AG09309 (cell line): ENCODE measurements at regions not wholly inside any gene's neighbourhood (a gene's known extent, or its start where the extent isn't known, plus 50 kb on each side); places are given as distances from the start of the nearest gene placed in this dataset.

Experiments
- DNase-seq: peaks from one replicate; pipeline ENCODE4 v3.0.0-alpha.2; 2010; ENCODE audit warnings: low read depth
- H3K4me3 ChIP-seq: 2 replicates; pipeline ENCODE4 v1.5.1; 2011; ENCODE audit warnings: mild to moderate bottlenecking, low read depth, low read length, moderate library complexity; ENCODE audit not compliant: control insufficient read depth
- TF ChIP-seq, protein P1 (sequence below): IDR thresholded peaks from 2 replicates; pipeline ENCODE4 v1.5.1; 2011; ENCODE audit warnings: mild to moderate bottlenecking, low read depth, low read length, inconsistent platforms; ENCODE audit not compliant: insufficient read depth, control insufficient read depth; ENCODE audit errors: missing control alignments

DNA sequence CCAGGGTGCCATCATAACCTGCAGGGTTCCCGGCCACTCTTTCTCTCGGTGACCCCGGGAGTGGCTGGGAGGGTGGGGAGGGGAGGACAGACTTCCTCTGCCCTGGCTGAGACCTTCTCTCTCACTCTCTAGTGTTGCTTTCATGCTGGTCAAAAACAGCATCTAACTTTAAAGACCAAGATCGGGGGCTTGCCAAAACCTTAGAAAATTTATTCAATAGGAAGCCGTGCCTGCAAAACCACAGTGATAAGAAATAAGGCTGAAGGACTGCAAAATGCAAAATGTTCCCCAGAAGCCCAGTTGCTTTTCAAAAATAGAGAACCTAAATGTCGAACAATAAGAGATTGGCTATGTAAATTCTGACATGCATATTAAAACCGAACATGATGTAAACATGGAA lies 344.0 kb downstream of the FOXL1 start:
- TF ChIP-seq, protein P1, sequence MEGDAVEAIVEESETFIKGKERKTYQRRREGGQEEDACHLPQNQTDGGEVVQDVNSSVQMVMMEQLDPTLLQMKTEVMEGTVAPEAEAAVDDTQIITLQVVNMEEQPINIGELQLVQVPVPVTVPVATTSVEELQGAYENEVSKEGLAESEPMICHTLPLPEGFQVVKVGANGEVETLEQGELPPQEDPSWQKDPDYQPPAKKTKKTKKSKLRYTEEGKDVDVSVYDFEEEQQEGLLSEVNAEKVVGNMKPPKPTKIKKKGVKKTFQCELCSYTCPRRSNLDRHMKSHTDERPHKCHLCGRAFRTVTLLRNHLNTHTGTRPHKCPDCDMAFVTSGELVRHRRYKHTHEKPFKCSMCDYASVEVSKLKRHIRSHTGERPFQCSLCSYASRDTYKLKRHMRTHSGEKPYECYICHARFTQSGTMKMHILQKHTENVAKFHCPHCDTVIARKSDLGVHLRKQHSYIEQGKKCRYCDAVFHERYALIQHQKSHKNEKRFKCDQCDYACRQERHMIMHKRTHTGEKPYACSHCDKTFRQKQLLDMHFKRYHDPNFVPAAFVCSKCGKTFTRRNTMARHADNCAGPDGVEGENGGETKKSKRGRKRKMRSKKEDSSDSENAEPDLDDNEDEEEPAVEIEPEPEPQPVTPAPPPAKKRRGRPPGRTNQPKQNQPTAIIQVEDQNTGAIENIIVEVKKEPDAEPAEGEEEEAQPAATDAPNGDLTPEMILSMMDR: no peak
- DNase-seq: no peak

DNA sequence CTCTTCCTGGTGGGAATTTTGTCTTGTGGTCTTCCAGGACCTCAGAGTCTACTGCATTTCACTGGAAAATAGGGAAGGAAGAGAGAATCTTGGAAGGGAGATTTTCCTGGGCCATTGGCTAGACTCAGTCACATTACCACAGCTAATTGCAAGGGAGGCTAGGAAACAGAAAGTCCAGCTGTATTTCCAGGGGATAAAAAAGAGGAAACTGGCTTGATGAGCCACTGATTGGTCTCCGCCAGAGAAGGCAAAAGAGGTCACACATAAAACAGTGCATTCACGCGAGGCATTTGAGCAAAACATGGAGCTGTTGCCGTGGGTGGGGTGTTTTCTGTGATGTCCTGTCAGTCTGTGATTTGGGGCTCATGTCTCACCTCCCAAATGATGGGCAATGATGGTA lies 345.3 kb downstream of the FOXL1 start:
- TF ChIP-seq, protein P1: no peak
- no peak overlapping the region for H3K4me3 ChIP-seq
- DNase-seq: no peak

More for the DNA sequence above, 344.0 kb downstream of the FOXL1 start:
- H3K4me3 ChIP-seq: no peak overlapping the region

DNA sequence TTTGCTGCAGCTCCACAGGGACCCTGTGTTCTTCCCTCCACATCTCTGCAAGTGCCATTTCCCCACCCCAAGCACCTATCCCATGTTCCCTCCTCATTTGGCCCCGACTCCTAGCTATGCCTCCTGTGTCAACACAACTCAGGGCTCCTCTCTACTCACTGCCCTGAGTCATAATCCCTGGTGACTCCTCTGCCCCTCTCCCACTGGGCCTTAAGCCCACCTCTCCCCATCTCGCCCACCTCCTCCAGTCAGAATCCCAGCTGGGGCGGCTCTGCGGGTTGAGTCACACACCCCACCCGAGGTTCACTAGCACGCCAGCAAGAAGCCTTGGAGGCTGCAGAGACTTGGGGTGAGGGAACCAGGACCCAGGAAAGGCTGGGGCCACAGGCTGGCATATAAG lies 346.2 kb downstream of the FOXL1 start:
- H3K4me3 ChIP-seq: no peak overlapping the region
- DNase-seq: peak; percentile 61
- TF ChIP-seq, protein P1: no peak

DNA sequence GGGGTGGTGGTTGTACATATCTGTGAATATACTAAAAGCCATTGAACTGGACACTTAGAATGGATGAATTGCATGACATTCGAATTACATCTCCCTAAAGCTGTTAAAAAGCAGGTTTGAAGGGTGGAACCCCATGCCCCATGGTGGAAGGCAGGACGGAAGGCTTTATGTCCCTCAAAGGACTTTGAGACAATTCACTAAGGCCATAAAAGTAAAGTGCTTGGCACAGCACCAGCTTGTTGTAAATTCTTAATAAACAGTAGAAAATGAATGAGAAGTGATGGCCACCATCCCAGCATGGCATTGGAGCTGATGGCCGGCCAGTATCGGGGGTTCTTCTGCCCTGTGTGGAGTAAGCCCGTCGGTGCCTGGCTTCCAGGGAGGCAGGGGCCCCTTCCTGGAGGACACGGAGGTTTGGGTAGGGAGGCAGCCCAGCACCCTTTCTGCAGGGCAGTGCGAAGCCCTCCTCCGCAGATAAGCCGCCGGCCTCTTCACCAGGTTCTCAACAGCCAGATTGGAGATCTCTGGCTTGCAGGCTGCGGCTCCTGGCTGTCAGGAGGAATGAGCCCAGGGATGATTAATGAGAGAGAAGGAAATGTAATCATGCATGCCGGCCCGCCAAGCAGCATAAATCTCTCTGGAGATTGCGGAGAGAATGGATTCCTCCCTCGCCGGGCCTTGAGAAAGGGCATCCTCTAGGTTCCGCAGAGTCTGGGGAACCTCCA lies 346.9 kb downstream of the FOXL1 start:
- H3K4me3 ChIP-seq: no peak overlapping the region
- TF ChIP-seq, protein P1: no peak
- no peak for DNase-seq

DNA sequence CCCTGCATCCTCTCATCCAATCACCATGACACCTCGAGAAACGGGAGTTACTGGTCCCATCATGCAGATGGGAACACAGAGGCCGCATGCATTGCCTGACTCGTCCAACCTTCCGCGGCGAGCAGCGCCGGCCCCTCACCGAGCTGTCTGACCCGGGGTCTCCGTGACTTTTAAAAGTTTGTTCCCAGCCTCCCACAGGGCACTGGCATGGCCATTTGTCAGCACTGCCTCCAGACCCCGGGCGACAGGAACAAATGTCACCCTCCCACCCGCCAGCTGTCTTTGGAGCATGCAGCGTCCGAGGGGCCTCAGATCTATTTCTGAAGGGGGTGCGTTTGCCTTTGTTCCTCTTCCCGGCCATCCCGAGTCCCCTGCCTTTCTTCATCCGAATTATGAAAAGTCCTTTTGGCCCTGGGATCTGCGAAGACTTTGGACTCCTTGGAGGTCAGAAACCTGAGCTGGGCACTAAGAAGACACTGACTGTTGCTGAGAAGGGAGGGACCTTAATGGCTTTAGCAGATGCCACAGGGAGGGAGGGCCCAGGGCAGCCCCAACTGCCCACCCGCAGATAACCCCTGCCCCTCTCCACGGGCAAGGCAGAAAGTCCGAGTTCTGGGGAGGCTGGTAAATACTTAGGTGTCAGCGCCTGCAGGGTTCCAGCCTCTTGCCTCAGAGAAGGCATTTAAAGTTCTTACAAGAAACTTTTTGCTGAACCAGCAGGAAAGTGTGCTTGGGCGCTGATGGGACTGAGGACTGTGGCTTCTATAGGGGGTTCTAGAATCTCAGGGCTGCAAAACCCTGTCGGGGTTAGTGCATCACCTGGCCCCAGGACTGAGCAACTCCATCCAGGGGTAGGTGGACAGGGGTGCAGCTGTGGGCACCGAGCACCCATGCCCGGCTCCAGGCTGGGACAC lies 348.1 kb downstream of the FOXL1 start:
- TF ChIP-seq, protein P1: no peak
- DNase-seq: no peak
- no peak overlapping the region for H3K4me3 ChIP-seq

DNA sequence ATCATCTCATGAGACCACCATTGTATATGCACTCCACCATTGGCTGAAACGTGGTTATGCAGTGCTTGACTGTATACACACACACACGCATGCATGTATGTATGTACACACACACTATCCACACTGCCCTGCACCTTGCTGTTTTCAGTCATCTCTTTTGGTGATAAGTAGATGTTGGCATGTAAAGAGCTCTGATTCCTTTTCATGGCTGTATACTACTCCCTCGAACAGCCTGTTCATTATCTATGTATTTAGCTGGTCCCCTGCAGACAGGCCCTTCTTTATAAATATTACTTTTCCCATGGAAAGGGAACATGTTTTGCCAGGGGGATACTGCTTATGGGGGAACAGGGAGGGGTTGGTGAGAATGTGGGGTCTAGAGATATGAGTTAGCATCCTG lies 349.4 kb downstream of the FOXL1 start:
- no peak overlapping the region for H3K4me3 ChIP-seq
- no peak for DNase-seq
- TF ChIP-seq, protein P1: no peak
